Gastroesophageal sphincter (tissue), 3 donors: ENCODE measurements at regions not wholly inside any gene's neighbourhood (a gene's known extent, or its start where the extent isn't known, plus 50 kb on each side); places are given as distances from the start of the nearest gene placed in this dataset.

Source experiments
- CTCF ChIP-seq, 4 experiments: fragments of 200-600 bp in 2 of 4; fragments of 450-650 bp in 2 of 4; sonication (generic) in 1 of 4; IDR thresholded peaks; one replicate each; pipeline ENCODE4 v1.5.1; 2017 to 2019; ENCODE audit warnings: antibody characterized with exemption in 4 of 4, mild to moderate bottlenecking in 2 of 4, moderate library complexity in 2 of 4
- EP300 ChIP-seq: sonication (generic); formaldehyde crosslinking; IDR thresholded peaks from one replicate; pipeline ENCODE4 v1.6.1; 2017; ENCODE audit warnings: antibody characterized with exemption, mild to moderate bottlenecking
- POLR2A ChIP-seq, 2 donors: fragments of 450-650 bp; IDR thresholded peaks; one replicate each; pipeline ENCODE4 v1.6.1; 2017; ENCODE audit warnings: antibody characterized with exemption in 2 of 2, mild to moderate bottlenecking in 2 of 2, moderate library complexity in 1 of 2
- POLR2AphosphoS5 ChIP-seq: sonication (generic); formaldehyde crosslinking; IDR thresholded peaks from one replicate; pipeline ENCODE4 v1.6.1; 2017; ENCODE audit warnings: antibody characterized with exemption

- TF ChIP-seq CTCF (IDR thresholded peaks at IDR 0.05) (no peak), POLR2A (IDR thresholded peaks at IDR 0.05) (no peak), EP300 (no peak), POLR2AphosphoS5 (no peak)
Observed at GRCh38 chr2:107112561-107112960, 226.6 kb upstream of the ST6GAL2 start.
